Progenitor cell of endocrine pancreas (in vitro differentiated cells): ENCODE measurements at regions not wholly inside any gene's neighbourhood (a gene's known extent, or its start where the extent isn't known, plus 50 kb on each side); places are given as distances from the start of the nearest gene placed in this dataset.

Experiments used
- DNase-seq: peaks from one replicate; pipeline ENCODE4 v3.0.0; 2021; ENCODE audit warnings: low spot score; ENCODE audit not compliant: unreplicated experiment
- H3K27ac Mint-ChIP-seq: 2 replicates; pipeline ENCODE4 v1.8.0; 2021; ENCODE audit warnings: mild to moderate bottlenecking, moderate library complexity, mixed read lengths
- H3K27me3 Mint-ChIP-seq: 2 replicates; pipeline ENCODE4 v1.8.0; 2021; ENCODE audit warnings: mixed read lengths
- H3K36me3 Mint-ChIP-seq: 2 replicates; pipeline ENCODE4 v1.8.0; 2022; ENCODE audit warnings: mixed read lengths; ENCODE audit not compliant: insufficient read depth
- H3K4me1 Mint-ChIP-seq: 2 replicates; pipeline ENCODE4 v1.8.0; 2021; ENCODE audit warnings: low read depth, mixed read lengths
- H3K4me3 Mint-ChIP-seq: 2 replicates; pipeline ENCODE4 v1.8.0; 2021; ENCODE audit warnings: low read depth, mild to moderate bottlenecking, moderate library complexity, mixed read lengths
- H3K9me3 Mint-ChIP-seq: 2 replicates; pipeline ENCODE4 v1.8.0; 2021; ENCODE audit warnings: low read depth, mixed read lengths
- CTCF ChIP-seq: fragments of 200-600 bp; sonication (generic); IDR thresholded peaks from one replicate; pipeline ENCODE4 v1.5.0; 2021; ENCODE audit warnings: antibody characterized with exemption, mild to moderate bottlenecking; ENCODE audit not compliant: unreplicated experiment

- Mint-ChIP-seq H3K27ac (no peak overlapping the region), H3K9me3 (peaks cover 27% of the 10 kb centered on the region), H3K4me3 (no peak overlapping the region), H3K36me3 (no peaks in the 10 kb centered on the region), H3K4me1 (peaks cover 5% of the 10 kb centered on the region), H3K27me3 (no peaks in the 10 kb centered on the region)
- DNase-seq = no peak
- TF ChIP-seq CTCF = no peak
These were observed 213.4 kb upstream of the HCCS start for GRCh38 chrX:10897768-10898167.

DNA sequence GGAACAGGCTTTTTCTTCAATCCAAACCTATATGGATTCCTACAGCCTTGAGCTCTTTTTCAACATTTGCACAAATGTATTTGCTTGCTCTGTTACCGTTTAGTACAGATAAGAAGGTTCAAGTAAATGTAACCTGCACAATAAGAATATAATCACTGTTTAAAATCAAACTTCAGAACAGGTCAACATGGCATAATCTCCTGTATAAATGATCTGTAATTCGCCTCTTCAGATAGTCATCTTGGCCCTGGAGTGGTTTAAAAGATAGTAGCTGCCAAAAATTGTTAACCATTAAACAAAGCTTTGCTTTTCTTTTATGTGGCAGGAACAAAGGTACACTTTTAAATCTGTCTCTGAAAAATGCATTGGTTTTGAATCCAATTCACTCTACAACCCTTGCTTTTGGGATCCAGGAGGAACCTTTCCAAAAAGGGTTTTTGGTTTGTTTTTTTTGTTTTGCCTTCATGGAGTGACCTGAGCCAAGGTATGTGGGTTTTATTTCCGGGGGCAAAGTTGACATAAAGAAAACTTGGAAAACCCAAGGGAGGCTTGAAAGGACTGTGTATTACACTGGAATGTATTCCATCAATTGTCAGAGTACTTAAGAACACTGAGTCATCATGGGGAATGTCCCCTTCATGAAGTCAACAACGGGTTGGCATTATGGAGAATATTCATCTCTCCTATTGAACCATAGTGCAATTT is 210.4 kb upstream of the HCCS start:
- no peak for TF ChIP-seq CTCF
- Mint-ChIP-seq H3K4me3 (peak overlapping the region; percentile 1), H3K27me3 (no peaks in the 10 kb centered on the region), H3K27ac (peak overlapping the region; percentile 62), H3K4me1 (peaks cover 5% of the 10 kb centered on the region), H3K9me3 (peaks cover 38% of the 10 kb centered on the region), H3K36me3 (no peaks in the 10 kb centered on the region)
- no peak for DNase-seq

- Mint-ChIP-seq H3K4me3 (no peak overlapping the region), H3K4me1 (peaks cover 5% of the 10 kb centered on the region), H3K27ac (peak overlapping the region; percentile 62), H3K36me3 (no peaks in the 10 kb centered on the region), H3K27me3 (no peaks in the 10 kb centered on the region), H3K9me3 (peaks cover 37% of the 10 kb centered on the region)
- DNase-seq = no peak
- no peak for TF ChIP-seq CTCF
These were observed 209.9 kb upstream of the HCCS start for GRCh38 chrX:10901290-10901633.

DNA sequence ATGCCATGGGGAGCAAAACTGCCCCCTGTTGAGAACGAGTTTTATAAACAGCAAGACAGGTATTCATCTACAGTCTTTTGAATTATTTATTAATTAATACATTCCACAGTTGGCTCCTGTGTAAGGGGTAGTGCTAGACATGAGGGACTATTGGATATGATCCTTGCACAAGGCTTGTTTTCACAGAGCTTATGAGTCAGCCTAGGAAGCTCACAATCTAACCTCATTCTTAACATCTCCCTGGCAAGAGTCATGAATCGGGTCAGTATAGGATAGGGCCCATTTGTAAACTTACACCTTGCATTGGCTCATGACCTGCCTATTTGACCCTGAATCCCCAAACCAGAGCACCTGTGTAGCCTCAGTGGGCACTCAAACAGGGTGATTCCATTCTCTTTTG is 209.1 kb upstream of the HCCS start:
- H3K4me1 Mint-ChIP-seq = peaks cover 5% of the 10 kb centered on the region
- TF ChIP-seq CTCF = no peak
- no peaks in the 10 kb centered on the region for H3K27me3 Mint-ChIP-seq
- no peak overlapping the region for H3K4me3 Mint-ChIP-seq
- DNase-seq = no peak
- no peaks in the 10 kb centered on the region for H3K36me3 Mint-ChIP-seq
- H3K9me3 Mint-ChIP-seq = peaks cover 33% of the 10 kb centered on the region
- no peak overlapping the region for H3K27ac Mint-ChIP-seq

DNA sequence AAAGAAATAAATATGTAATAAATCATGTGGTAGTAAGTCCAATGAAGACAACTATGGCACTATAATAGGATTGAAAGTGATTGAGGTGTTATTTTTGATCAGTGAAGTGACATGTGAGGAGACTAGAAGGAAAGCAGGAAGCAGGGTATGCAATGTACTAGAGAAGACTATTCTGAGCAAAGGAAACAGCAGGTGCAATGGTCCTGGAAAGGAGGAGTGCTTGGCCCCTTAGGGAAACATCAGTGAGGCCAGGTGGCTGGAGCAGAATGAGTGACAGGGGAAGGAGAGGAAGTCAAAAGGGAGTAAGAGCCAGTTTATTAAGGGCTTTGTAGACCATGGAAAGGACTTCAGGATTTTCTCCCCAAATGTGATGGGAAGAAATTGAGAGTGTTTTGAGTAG is 207.6 kb upstream of the HCCS start:
- peaks cover 2% of the 10 kb centered on the region for H3K36me3 Mint-ChIP-seq
- DNase-seq = no peak
- peaks cover 35% of the 10 kb centered on the region for H3K9me3 Mint-ChIP-seq
- H3K27ac Mint-ChIP-seq = no peak overlapping the region
- TF ChIP-seq CTCF = no peak
- H3K27me3 Mint-ChIP-seq = no peaks in the 10 kb centered on the region
- peaks cover 5% of the 10 kb centered on the region for H3K4me1 Mint-ChIP-seq
- H3K4me3 Mint-ChIP-seq = no peak overlapping the region
